Panc1 (cell line): ENCODE measurements at regions not wholly inside any gene's neighbourhood (a gene's known extent, or its start where the extent isn't known, plus 50 kb on each side); places are given as distances from the start of the nearest gene placed in this dataset.

Experiments used
- POLR2AphosphoS5 ChIP-seq: IDR thresholded peaks from 2 replicates; pipeline ENCODE4 v1.6.1; 2012; ENCODE audit warnings: mild to moderate bottlenecking, low read depth, low read length, moderate library complexity
- SIN3A ChIP-seq: IDR thresholded peaks from 2 replicates; pipeline ENCODE4 v1.6.1; 2012; ENCODE audit warnings: low read depth, mild to moderate bottlenecking, low read length, moderate library complexity, borderline replicate concordance; ENCODE audit not compliant: insufficient read depth
- TCF7L2 ChIP-seq: IDR thresholded peaks from 2 replicates; pipeline ENCODE4 v1.6.1; 2011; ENCODE audit warnings: mild to moderate bottlenecking, low read depth, low read length, inconsistent platforms
- TF ChIP-seq, protein P1 (sequence below): fragments of 450-650 bp; IDR thresholded peaks from 2 replicates; pipeline ENCODE4 v1.5.1; 2017; ENCODE audit warnings: mild to moderate bottlenecking
- TF ChIP-seq, protein P2 (sequence below), 2 experiments: IDR thresholded peaks; 2 replicates each; pipeline ENCODE4 v1.6.1; 2011 to 2012; ENCODE audit warnings: low read depth in 2 of 2, control low read depth in 1 of 2, low read length in 1 of 2, mild to moderate bottlenecking in 1 of 2, moderate library complexity in 1 of 2; ENCODE audit not compliant: insufficient read depth in 1 of 2

DNA sequence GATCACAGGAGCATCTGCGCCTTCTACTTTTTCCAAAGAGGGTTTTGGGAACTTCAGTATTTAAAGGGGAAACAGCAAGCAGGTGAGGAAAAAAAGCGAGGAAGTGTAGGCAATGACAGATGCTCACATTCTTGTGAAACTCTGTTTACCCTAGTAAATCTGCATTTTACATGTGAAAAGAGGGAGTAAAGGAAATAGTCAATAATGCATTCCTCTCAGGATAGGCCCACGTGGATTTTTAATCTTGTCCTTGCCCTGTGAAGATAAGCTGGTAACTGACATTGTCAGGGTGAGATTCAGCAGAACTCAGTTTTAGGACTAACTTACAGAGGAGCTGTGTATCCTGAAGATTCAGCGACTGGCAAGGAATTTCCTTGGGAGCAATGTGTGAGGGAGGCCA lies 1119.2 kb upstream of the TMEM132C start:
- TF ChIP-seq, protein P1, sequence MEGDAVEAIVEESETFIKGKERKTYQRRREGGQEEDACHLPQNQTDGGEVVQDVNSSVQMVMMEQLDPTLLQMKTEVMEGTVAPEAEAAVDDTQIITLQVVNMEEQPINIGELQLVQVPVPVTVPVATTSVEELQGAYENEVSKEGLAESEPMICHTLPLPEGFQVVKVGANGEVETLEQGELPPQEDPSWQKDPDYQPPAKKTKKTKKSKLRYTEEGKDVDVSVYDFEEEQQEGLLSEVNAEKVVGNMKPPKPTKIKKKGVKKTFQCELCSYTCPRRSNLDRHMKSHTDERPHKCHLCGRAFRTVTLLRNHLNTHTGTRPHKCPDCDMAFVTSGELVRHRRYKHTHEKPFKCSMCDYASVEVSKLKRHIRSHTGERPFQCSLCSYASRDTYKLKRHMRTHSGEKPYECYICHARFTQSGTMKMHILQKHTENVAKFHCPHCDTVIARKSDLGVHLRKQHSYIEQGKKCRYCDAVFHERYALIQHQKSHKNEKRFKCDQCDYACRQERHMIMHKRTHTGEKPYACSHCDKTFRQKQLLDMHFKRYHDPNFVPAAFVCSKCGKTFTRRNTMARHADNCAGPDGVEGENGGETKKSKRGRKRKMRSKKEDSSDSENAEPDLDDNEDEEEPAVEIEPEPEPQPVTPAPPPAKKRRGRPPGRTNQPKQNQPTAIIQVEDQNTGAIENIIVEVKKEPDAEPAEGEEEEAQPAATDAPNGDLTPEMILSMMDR, result no peak
- TF ChIP-seq POLR2AphosphoS5, result no peak
- TF ChIP-seq TCF7L2, result no peak
- no peak for TF ChIP-seq SIN3A
- TF ChIP-seq, protein P2, sequence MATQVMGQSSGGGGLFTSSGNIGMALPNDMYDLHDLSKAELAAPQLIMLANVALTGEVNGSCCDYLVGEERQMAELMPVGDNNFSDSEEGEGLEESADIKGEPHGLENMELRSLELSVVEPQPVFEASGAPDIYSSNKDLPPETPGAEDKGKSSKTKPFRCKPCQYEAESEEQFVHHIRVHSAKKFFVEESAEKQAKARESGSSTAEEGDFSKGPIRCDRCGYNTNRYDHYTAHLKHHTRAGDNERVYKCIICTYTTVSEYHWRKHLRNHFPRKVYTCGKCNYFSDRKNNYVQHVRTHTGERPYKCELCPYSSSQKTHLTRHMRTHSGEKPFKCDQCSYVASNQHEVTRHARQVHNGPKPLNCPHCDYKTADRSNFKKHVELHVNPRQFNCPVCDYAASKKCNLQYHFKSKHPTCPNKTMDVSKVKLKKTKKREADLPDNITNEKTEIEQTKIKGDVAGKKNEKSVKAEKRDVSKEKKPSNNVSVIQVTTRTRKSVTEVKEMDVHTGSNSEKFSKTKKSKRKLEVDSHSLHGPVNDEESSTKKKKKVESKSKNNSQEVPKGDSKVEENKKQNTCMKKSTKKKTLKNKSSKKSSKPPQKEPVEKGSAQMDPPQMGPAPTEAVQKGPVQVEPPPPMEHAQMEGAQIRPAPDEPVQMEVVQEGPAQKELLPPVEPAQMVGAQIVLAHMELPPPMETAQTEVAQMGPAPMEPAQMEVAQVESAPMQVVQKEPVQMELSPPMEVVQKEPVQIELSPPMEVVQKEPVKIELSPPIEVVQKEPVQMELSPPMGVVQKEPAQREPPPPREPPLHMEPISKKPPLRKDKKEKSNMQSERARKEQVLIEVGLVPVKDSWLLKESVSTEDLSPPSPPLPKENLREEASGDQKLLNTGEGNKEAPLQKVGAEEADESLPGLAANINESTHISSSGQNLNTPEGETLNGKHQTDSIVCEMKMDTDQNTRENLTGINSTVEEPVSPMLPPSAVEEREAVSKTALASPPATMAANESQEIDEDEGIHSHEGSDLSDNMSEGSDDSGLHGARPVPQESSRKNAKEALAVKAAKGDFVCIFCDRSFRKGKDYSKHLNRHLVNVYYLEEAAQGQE (IDR thresholded peaks at IDR 0.05; ENCODE audit: insufficient read depth in 1 of 2, low read depth in 2 of 2, low read length in 1 of 2), result no peak
